ENCODE measurements at regions not wholly inside any gene's neighbourhood (a gene's known extent, or its start where the extent isn't known, plus 50 kb on each side); places are given as distances from the start of the nearest gene placed in this dataset.
A peak's percentile ranks its signal among the peaks of the same experiment; 100 is the strongest.
"Not testable (repeated sequence)": the region's sequence is repeated elsewhere in the genome, so short reads cannot be mapped to it uniquely, and the experiment has no call there.

GRCh38 chrX:131646106-131646505 is 102.2 kb downstream of the OR13H1 start:
- peaks cover 8% of the 10 kb centered on the region for H3K9me3 ChIP-seq (ENCODE audit: control insufficient read depth, low read length)
- no peak overlapping the region for H3K9ac ChIP-seq (ENCODE audit: low read length)
- H3K36me3 ChIP-seq (ENCODE audit: control insufficient read depth, insufficient read depth, low read length, severe bottlenecking), result no peaks in the 10 kb centered on the region
- no peaks in the 10 kb centered on the region for H3K4me1 ChIP-seq (ENCODE audit: control insufficient read depth, insufficient read depth, low read length)
- H3K4me3 ChIP-seq (ENCODE audit: low read length), result no peak overlapping the region
- H3K27me3 ChIP-seq (replicated peaks; ENCODE audit: control insufficient read depth, insufficient read depth, low read length), result peaks cover 17% of the 10 kb centered on the region
- no peak for DNase-seq (ENCODE audit: low read depth)

- H3K9ac ChIP-seq (ENCODE audit: low read length), result no peak overlapping the region
- peaks cover 6% of the 10 kb centered on the region for H3K9me3 ChIP-seq (ENCODE audit: control insufficient read depth, low read length)
- no peaks in the 10 kb centered on the region for H3K36me3 ChIP-seq (ENCODE audit: control insufficient read depth, insufficient read depth, low read length, severe bottlenecking)
- H3K4me1 ChIP-seq (ENCODE audit: control insufficient read depth, insufficient read depth, low read length), result no peaks in the 10 kb centered on the region
- no peak for DNase-seq (ENCODE audit: low read depth)
- peaks cover 22% of the 10 kb centered on the region for H3K27me3 ChIP-seq (replicated peaks; ENCODE audit: control insufficient read depth, insufficient read depth, low read length)
- no peak overlapping the region for H3K4me3 ChIP-seq (ENCODE audit: low read length)
Observed at GRCh38 chrX:131649741-131650140, 105.9 kb downstream of the OR13H1 start.

GRCh38 chrX:131650637-131651410 is 107.0 kb downstream of the OR13H1 start:
- peaks cover 12% of the 10 kb centered on the region for H3K9me3 ChIP-seq (ENCODE audit: control insufficient read depth, low read length)
- H3K36me3 ChIP-seq (ENCODE audit: control insufficient read depth, insufficient read depth, low read length, severe bottlenecking), result no peaks in the 10 kb centered on the region
- no peak for DNase-seq (ENCODE audit: low read depth)
- H3K4me3 ChIP-seq (ENCODE audit: low read length), result no peak overlapping the region
- no peak overlapping the region for H3K9ac ChIP-seq (ENCODE audit: low read length)
- no peaks in the 10 kb centered on the region for H3K4me1 ChIP-seq (ENCODE audit: control insufficient read depth, insufficient read depth, low read length)
- H3K27me3 ChIP-seq (replicated peaks; ENCODE audit: control insufficient read depth, insufficient read depth, low read length), result peaks cover 24% of the 10 kb centered on the region

- H3K9me3 ChIP-seq (ENCODE audit: control insufficient read depth, low read length); DNase-seq (ENCODE audit: low read depth); H3K4me1 ChIP-seq (ENCODE audit: control insufficient read depth, insufficient read depth, low read length); H3K4me3 ChIP-seq (ENCODE audit: low read length); H3K36me3 ChIP-seq (ENCODE audit: control insufficient read depth, insufficient read depth, low read length, severe bottlenecking); H3K9ac ChIP-seq (ENCODE audit: low read length): not testable (repeated sequence)
- peaks cover 28% of the 10 kb centered on the region for H3K27me3 ChIP-seq (replicated peaks; ENCODE audit: control insufficient read depth, insufficient read depth, low read length)
Observed at GRCh38 chrX:131663726-131664125, 119.9 kb downstream of the OR13H1 start.

DNA sequence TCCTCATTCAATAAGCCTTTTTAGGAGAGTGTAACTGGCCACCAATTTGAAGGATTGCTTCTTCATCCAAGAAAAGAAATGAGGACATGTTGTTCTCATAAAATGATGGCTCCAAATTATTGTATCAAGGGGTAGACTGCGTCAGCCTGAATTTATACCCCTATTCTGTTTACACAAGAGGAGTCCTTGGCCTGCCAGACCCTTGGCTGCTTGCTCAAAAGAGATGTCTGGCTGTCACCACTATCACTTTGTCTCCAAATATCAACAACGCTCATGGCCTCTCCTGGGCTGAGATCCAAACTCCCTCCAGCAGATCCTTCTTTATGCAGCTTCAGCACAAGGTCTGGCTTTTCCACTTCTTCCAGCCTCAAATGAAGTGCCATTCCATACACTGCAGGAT is 127.9 kb downstream of the OR13H1 start:
- H3K36me3 ChIP-seq (ENCODE audit: control insufficient read depth, insufficient read depth, low read length, severe bottlenecking), result no peaks in the 10 kb centered on the region
- DNase-seq (ENCODE audit: low read depth), result no peak
- no peaks in the 10 kb centered on the region for H3K9me3 ChIP-seq (ENCODE audit: control insufficient read depth, low read length)

GRCh38 chrX:131675596-131676194 is 131.8 kb downstream of the OR13H1 start:
- no peak overlapping the region for H3K9ac ChIP-seq (ENCODE audit: low read length)
- H3K36me3 ChIP-seq (ENCODE audit: control insufficient read depth, insufficient read depth, low read length, severe bottlenecking), result no peaks in the 10 kb centered on the region
- no peaks in the 10 kb centered on the region for H3K4me1 ChIP-seq (ENCODE audit: control insufficient read depth, insufficient read depth, low read length)
- no peaks in the 10 kb centered on the region for H3K9me3 ChIP-seq (ENCODE audit: control insufficient read depth, low read length)
- H3K4me3 ChIP-seq (ENCODE audit: low read length), result no peak overlapping the region
- DNase-seq (ENCODE audit: low read depth), result peak; percentile 4
- peaks cover 17% of the 10 kb centered on the region for H3K27me3 ChIP-seq (replicated peaks; ENCODE audit: control insufficient read depth, insufficient read depth, low read length)

More for the DNA sequence above, 127.9 kb downstream of the OR13H1 start:
- Histone ChIP-seq H3K4me1 (ENCODE audit: control insufficient read depth, insufficient read depth, low read length) (no peaks in the 10 kb centered on the region), H3K27me3 (replicated peaks; ENCODE audit: control insufficient read depth, insufficient read depth, low read length) (peaks cover 11% of the 10 kb centered on the region), H3K4me3 (ENCODE audit: low read length) (no peak overlapping the region), H3K9ac (ENCODE audit: low read length) (no peak overlapping the region)

GRCh38 chrX:131677655-131678628 is 134.1 kb downstream of the OR13H1 start:
- Histone ChIP-seq H3K9ac (ENCODE audit: low read length) (no peak overlapping the region), H3K4me3 (ENCODE audit: low read length) (no peak overlapping the region)

GRCh38 chrX:131682735-131683134 is 138.9 kb downstream of the OR13H1 start:
- H3K4me3 ChIP-seq (ENCODE audit: low read length); H3K9ac ChIP-seq (ENCODE audit: low read length); DNase-seq (ENCODE audit: low read depth); H3K9me3 ChIP-seq (ENCODE audit: control insufficient read depth, low read length); H3K36me3 ChIP-seq (ENCODE audit: control insufficient read depth, insufficient read depth, low read length, severe bottlenecking); H3K4me1 ChIP-seq (ENCODE audit: control insufficient read depth, insufficient read depth, low read length): not testable (repeated sequence)
- H3K27me3 ChIP-seq (replicated peaks; ENCODE audit: control insufficient read depth, insufficient read depth, low read length), result peaks cover 19% of the 10 kb centered on the region

More at GRCh38 chrX:131677655-131678628, 134.1 kb downstream of the OR13H1 start:
- H3K27me3 ChIP-seq (replicated peaks; ENCODE audit: control insufficient read depth, insufficient read depth, low read length), result peaks cover 17% of the 10 kb centered on the region
- peak; percentile 41 for DNase-seq (ENCODE audit: low read depth)
- H3K4me1 ChIP-seq (ENCODE audit: control insufficient read depth, insufficient read depth, low read length), result no peaks in the 10 kb centered on the region
- no peaks in the 10 kb centered on the region for H3K36me3 ChIP-seq (ENCODE audit: control insufficient read depth, insufficient read depth, low read length, severe bottlenecking)
- no peaks in the 10 kb centered on the region for H3K9me3 ChIP-seq (ENCODE audit: control insufficient read depth, low read length)

GRCh38 chrX:131693359-131693758 is 149.5 kb downstream of the OR13H1 start:
- DNase-seq (ENCODE audit: low read depth), result no peak
- H3K9ac ChIP-seq (ENCODE audit: low read length), result no peak overlapping the region
- H3K4me1 ChIP-seq (ENCODE audit: control insufficient read depth, insufficient read depth, low read length), result no peaks in the 10 kb centered on the region
- peaks cover 6% of the 10 kb centered on the region for H3K27me3 ChIP-seq (replicated peaks; ENCODE audit: control insufficient read depth, insufficient read depth, low read length)
- peaks cover 24% of the 10 kb centered on the region for H3K9me3 ChIP-seq (ENCODE audit: control insufficient read depth, low read length)
- no peak overlapping the region for H3K4me3 ChIP-seq (ENCODE audit: low read length)
- no peaks in the 10 kb centered on the region for H3K36me3 ChIP-seq (ENCODE audit: control insufficient read depth, insufficient read depth, low read length, severe bottlenecking)

DNA sequence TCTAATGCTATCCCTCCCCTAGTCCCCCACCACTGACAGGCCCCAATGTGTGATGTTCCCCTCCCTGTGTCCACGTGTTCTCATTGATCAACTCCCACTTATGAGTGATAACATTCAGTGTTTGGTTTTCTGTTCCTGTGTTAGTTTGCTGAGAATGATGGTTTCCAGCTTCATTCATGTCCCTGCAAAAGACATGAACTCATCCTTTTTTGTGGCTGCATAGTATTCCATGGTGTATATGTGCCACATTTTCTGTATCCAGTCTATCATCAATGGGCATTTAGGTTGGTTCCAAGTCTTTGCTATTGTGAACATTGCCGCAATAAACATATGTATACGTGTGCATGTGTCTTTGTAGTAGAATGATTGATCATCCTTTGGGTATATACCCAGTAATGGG is 153.1 kb downstream of the OR13H1 start:
- not testable (repeated sequence) for H3K9ac ChIP-seq (ENCODE audit: low read length); H3K36me3 ChIP-seq (ENCODE audit: control insufficient read depth, insufficient read depth, low read length, severe bottlenecking); H3K4me3 ChIP-seq (ENCODE audit: low read length); H3K4me1 ChIP-seq (ENCODE audit: control insufficient read depth, insufficient read depth, low read length); H3K27me3 ChIP-seq (replicated peaks; ENCODE audit: control insufficient read depth, insufficient read depth, low read length); DNase-seq (ENCODE audit: low read depth)
- peaks cover 22% of the 10 kb centered on the region for H3K9me3 ChIP-seq (ENCODE audit: control insufficient read depth, low read length)

GRCh38 chrX:131703646-131704045 is 159.8 kb downstream of the OR13H1 start:
- Histone ChIP-seq H3K4me1 (ENCODE audit: control insufficient read depth, insufficient read depth, low read length) (peaks cover 5% of the 10 kb centered on the region), H3K36me3 (ENCODE audit: control insufficient read depth, insufficient read depth, low read length, severe bottlenecking) (no peaks in the 10 kb centered on the region), H3K27me3 (replicated peaks; ENCODE audit: control insufficient read depth, insufficient read depth, low read length) (peaks cover 2% of the 10 kb centered on the region), H3K4me3 (ENCODE audit: low read length) (peak overlapping the region; percentile 85), H3K9ac (ENCODE audit: low read length) (peak overlapping the region; percentile 62), H3K9me3 (ENCODE audit: control insufficient read depth, low read length) (no peaks in the 10 kb centered on the region)
- DNase-seq (ENCODE audit: low read depth), result peak; percentile 4

Data from adipocyte (in vitro differentiated cells).